ENCODE measurements at regions not wholly inside any gene's neighbourhood (a gene's known extent, or its start where the extent isn't known, plus 50 kb on each side); places are given as distances from the start of the nearest gene placed in this dataset.

DNA sequence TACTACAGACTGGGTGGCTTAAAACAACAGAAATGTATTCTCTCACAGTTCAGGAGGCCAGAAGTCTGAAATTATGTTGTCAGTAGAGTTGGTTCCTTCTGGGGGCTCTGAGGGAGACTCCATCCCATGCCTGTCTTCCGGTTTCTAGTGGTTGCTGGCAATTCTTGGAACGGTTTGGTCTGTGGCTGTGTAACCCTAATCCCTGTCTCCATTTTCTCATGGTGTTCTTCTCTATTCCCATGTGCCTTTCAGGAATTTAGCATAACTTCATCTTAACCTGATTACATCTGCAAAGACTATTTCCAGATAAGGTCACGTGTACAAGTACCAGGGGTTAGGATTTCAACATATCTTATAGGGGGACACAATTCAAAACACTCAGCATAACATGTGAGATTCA, 73.2 kb downstream of the FAM241B start:
- Histone ChIP-seq H3K4me3 (no peak overlapping the region), H3K4me2 (ENCODE audit: insufficient read depth, low read length) (no peak overlapping the region), H3K9ac (ENCODE audit: insufficient read depth in 1 of 2, low read depth in 2 of 2, low read length in 2 of 2) (no peak overlapping the region), H4K20me1 (replicated peaks; ENCODE audit: control insufficient read depth, insufficient read depth, low read length) (no peaks in the 10 kb centered on the region), H2AFZ (ENCODE audit: low read depth, low read length) (no peak overlapping the region), H3K79me2 (ENCODE audit: control insufficient read depth, insufficient read depth, low read length) (no peaks in the 10 kb centered on the region), H3K36me3 (ENCODE audit: control insufficient read depth, insufficient read depth, low read length) (no peaks in the 10 kb centered on the region), H3K27ac (ENCODE audit: extremely low read depth, low read depth, low read length) (no peak overlapping the region), H3K4me1 (replicated peaks in 1 of 2; ENCODE audit: control insufficient read depth in 2 of 2, insufficient read depth in 2 of 2, low read length in 2 of 2) (no peaks in the 10 kb centered on the region), H3K9me3 (replicated peaks; ENCODE audit: control insufficient read depth, insufficient read depth, low read depth, low read length) (no peaks in the 10 kb centered on the region), H3K9me1 (ENCODE audit: control insufficient read depth, insufficient read depth, low read length) (no peaks in the 10 kb centered on the region), H3K27me3 (ENCODE audit: control insufficient read depth in 2 of 2, insufficient read depth in 2 of 2, low read length in 2 of 2) (peaks cover 5 to 6% of the 10 kb centered on the region in 2 experiments; a peak in 2 of 5 replicates)
- in situ Hi-C loops (cut with MboI) = no loop called here
- FAIRE-seq (no peak), DNase-seq (ENCODE audit: extremely low read depth in 1 of 4, low spot score in 3 of 4) (no peak), ATAC-seq (no peak)
- 0% methylated on average over 3 of the region's 3 CpGs for WGBS (ENCODE audit: insufficient coverage, low coverage, missing lambda C conversion rate)
- TF ChIP-seq PHB2 (IDR thresholded peaks at IDR 0.05; ENCODE audit: low read depth) = no peak
- TF ChIP-seq, protein P1, sequence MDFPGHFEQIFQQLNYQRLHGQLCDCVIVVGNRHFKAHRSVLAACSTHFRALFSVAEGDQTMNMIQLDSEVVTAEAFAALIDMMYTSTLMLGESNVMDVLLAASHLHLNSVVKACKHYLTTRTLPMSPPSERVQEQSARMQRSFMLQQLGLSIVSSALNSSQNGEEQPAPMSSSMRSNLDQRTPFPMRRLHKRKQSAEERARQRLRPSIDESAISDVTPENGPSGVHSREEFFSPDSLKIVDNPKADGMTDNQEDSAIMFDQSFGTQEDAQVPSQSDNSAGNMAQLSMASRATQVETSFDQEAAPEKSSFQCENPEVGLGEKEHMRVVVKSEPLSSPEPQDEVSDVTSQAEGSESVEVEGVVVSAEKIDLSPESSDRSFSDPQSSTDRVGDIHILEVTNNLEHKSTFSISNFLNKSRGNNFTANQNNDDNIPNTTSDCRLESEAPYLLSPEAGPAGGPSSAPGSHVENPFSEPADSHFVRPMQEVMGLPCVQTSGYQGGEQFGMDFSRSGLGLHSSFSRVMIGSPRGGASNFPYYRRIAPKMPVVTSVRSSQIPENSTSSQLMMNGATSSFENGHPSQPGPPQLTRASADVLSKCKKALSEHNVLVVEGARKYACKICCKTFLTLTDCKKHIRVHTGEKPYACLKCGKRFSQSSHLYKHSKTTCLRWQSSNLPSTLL (IDR thresholded peaks at IDR 0.05) = no peak
- intact Hi-C loops (cut with micrococcal nuclease) = no loop called here
- BruUV-seq (replicated peaks) = no TSS peak
- POLR2A ChIA-PET = no interaction called here
- CTCF ChIA-PET (ENCODE audit: low intra/inter-chr PET ratio) = no interaction called here

DNA sequence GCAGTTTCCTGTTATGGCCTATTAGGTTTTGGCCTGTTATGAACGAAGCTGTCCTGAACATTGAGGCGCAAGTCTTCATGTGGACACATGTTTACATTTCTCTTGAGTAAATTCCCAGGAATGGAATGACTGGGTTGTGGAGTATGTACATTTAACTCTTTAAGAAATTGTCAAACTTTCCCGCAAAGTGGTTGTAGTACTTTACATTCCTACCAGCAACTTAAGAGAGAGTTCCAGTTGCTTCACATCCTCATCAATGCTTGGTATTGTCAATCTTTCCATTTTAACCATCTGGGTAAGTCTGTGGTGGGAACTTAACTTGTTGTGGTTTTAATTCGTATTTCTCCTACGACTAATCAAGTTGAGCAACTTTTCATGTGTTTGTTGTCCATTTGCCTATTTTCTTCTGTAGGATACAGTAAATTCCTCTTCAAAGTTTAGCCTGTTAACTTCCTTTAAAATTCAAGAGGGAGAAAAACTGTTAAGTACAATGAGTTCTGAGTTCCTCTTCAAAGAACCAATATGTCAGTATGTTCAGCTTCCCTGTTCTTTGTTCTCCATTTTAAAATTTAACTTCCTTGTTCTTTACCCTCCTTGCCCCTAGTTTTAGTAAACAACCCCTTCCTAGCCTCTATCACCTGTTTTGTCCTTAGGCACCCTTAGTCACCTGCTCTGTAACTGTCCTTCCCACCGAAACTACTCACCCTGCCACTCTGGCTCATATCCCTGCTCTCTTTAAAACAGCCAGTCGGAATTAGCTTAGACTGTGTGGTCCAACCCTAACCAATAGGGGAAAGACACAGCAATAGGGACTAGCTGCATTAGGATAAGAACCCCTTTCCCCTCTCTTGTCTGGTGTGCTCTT, 74.0 kb downstream of the FAM241B start:
- FAIRE-seq (no peak), DNase-seq (ENCODE audit: extremely low read depth in 1 of 4, low spot score in 3 of 4) (no peak), ATAC-seq (no peak)
- intact Hi-C loops (cut with micrococcal nuclease) (no loop called here), in situ Hi-C loops (cut with MboI) (no loop called here)
- no peak overlapping the region for H3K9ac ChIP-seq (ENCODE audit: insufficient read depth in 1 of 2, low read depth in 2 of 2, low read length in 2 of 2)
- no peak overlapping the region for H3K27ac ChIP-seq (ENCODE audit: extremely low read depth, low read depth, low read length)
- no peaks in the 10 kb centered on the region for H3K9me3 ChIP-seq (replicated peaks; ENCODE audit: control insufficient read depth, insufficient read depth, low read depth, low read length)
- BruUV-seq (replicated peaks) = no TSS peak
- H4K20me1 ChIP-seq (replicated peaks; ENCODE audit: control insufficient read depth, insufficient read depth, low read length) = no peaks in the 10 kb centered on the region
- POLR2A ChIA-PET = interaction anchor here (0.6 to 2.1 kb wide), 2 partner anchors 10 to 161 kb away, joined by 3 to 6 read pairs; no protein-coding TSS in a partner anchor
- H3K4me3 ChIP-seq = no peak overlapping the region
- H3K36me3 ChIP-seq (ENCODE audit: control insufficient read depth, insufficient read depth, low read length) = no peaks in the 10 kb centered on the region
- WGBS (ENCODE audit: insufficient coverage, low coverage, missing lambda C conversion rate) = 3% methylated on average over 7 of the region's 7 CpGs
- peaks cover 8 to 10% of the 10 kb centered on the region in 2 experiments; a peak in 2 of 5 replicates for H3K27me3 ChIP-seq (ENCODE audit: control insufficient read depth in 2 of 2, insufficient read depth in 2 of 2, low read length in 2 of 2)
- no peaks in the 10 kb centered on the region for H3K4me1 ChIP-seq (replicated peaks in 1 of 2; ENCODE audit: control insufficient read depth in 2 of 2, insufficient read depth in 2 of 2, low read length in 2 of 2)
- CTCF ChIA-PET (ENCODE audit: low intra/inter-chr PET ratio) = no interaction called here
- H3K79me2 ChIP-seq (ENCODE audit: control insufficient read depth, insufficient read depth, low read length) = no peaks in the 10 kb centered on the region
- no peaks in the 10 kb centered on the region for H3K9me1 ChIP-seq (ENCODE audit: control insufficient read depth, insufficient read depth, low read length)
- no peak overlapping the region for H2AFZ ChIP-seq (ENCODE audit: low read depth, low read length)
- H3K4me2 ChIP-seq (ENCODE audit: insufficient read depth, low read length) = no peak overlapping the region
- TF ChIP-seq RFX7 (CRISPR knock-in tag; IDR thresholded peaks at IDR 0.05) (no peak), CEBPG (CRISPR knock-in tag; IDR thresholded peaks at IDR 0.05) (no peak), CEBPG (tag; conservative IDR thresholded peaks at IDR 0.05 in 1 of 2, IDR thresholded peaks at IDR 0.05 in 1 of 2) (peak in 1 of 2 experiments; percentile 28; a peak in 1 of 4 replicates)

All from K562 (cell line).